Prostate gland (tissue), 2 donors: ENCODE measurements at regions not wholly inside any gene's neighbourhood (a gene's known extent, or its start where the extent isn't known, plus 50 kb on each side); places are given as distances from the start of the nearest gene placed in this dataset.

Source experiments
- DNase-seq: peaks from one replicate; pipeline ENCODE4 v3.0.0-alpha.2; 2019; ENCODE audit warnings: low spot score
- H3K27ac ChIP-seq, 2 donors: fragments of 200-600 bp; sonication (generic); 2 replicates each; pipeline ENCODE4 v1.5.1; 2017 to 2019
- H3K27me3 ChIP-seq: fragments of 200-600 bp; sonication (generic); replicated peaks from 2 replicates; pipeline ENCODE4 v1.5.1; 2019; ENCODE audit not compliant: insufficient read depth
- H3K36me3 ChIP-seq, 2 donors: fragments of 200-600 bp; sonication (generic); 1 replicate in 1 of 2; 2 replicates in 1 of 2; pipeline versions ENCODE4 v1.5.1 to v1.8.1; 2017 to 2019
- H3K4me1 ChIP-seq: fragments of 200-600 bp; sonication (generic); replicated peaks from 2 replicates; pipeline ENCODE4 v1.5.1; 2019
- H3K4me3 ChIP-seq, 2 donors: fragments of 200-600 bp; sonication (generic); 2 replicates each; pipeline ENCODE4 v1.5.1; 2017 to 2019
- H3K9me3 ChIP-seq: fragments of 200-600 bp; sonication (generic); 2 replicates; pipeline ENCODE4 v1.5.1; 2017
- POLR2A ChIP-seq: fragments of 450-650 bp; IDR thresholded peaks from one replicate; pipeline ENCODE4 v1.6.1; 2016; ENCODE audit warnings: antibody characterized with exemption, mild to moderate bottlenecking
- POLR2AphosphoS5 ChIP-seq: sonication (generic); formaldehyde crosslinking; IDR thresholded peaks from one replicate; pipeline ENCODE4 v1.6.1; 2017; ENCODE audit warnings: antibody characterized with exemption
- WGBS: methylation state at CpG from one replicate; pipeline ENCODE4 v1.1.5; 2018; 5-methylcytosine and 5-hydroxymethylcytosine counted together
- intact Hi-C: fragments of 100-400 bp; cut with DNase I; formaldehyde crosslinking; loops from one replicate; pipeline ENCODE4 v1.14.2; 2022
- TF ChIP-seq, protein P1 (sequence below), 4 experiments: fragments of 200-600 bp in 2 of 4; fragments of 450-650 bp in 2 of 4; sonication (generic) in 2 of 4; IDR thresholded peaks; 1 replicate in 3 of 4; 2 replicates in 1 of 4; pipeline ENCODE4 v1.5.1; 2016 to 2019; ENCODE audit warnings: antibody characterized with exemption in 4 of 4, mild to moderate bottlenecking in 2 of 4, moderate library complexity in 2 of 4

DNA sequence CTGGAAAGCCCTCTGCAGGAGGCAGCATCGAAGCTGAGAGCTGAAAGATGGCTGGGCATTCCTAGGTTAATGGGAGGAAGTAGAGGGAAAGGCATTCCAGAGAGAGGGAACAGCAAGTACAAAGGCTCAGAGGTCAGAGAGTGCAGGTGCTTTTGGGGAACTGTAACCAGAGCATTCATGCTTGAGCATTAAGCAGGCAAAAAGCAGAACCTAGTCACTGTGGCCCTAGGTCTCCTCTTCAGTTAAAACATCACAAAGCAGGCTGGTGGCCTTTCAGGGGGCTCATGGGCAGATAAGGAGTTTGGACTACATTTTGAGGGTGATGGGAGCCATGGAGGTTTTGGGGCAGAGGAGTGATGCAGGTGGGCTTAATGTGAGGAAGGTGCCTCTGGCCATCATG is 169.2 kb upstream of the MYL2 start:
- H3K36me3 ChIP-seq = no peaks in the 10 kb centered on the region
- TF ChIP-seq, protein P1, sequence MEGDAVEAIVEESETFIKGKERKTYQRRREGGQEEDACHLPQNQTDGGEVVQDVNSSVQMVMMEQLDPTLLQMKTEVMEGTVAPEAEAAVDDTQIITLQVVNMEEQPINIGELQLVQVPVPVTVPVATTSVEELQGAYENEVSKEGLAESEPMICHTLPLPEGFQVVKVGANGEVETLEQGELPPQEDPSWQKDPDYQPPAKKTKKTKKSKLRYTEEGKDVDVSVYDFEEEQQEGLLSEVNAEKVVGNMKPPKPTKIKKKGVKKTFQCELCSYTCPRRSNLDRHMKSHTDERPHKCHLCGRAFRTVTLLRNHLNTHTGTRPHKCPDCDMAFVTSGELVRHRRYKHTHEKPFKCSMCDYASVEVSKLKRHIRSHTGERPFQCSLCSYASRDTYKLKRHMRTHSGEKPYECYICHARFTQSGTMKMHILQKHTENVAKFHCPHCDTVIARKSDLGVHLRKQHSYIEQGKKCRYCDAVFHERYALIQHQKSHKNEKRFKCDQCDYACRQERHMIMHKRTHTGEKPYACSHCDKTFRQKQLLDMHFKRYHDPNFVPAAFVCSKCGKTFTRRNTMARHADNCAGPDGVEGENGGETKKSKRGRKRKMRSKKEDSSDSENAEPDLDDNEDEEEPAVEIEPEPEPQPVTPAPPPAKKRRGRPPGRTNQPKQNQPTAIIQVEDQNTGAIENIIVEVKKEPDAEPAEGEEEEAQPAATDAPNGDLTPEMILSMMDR (IDR thresholded peaks at IDR 0.05) = no peak
- TF ChIP-seq POLR2A = no peak
- TF ChIP-seq POLR2AphosphoS5 = no peak
- WGBS = 94% methylated on average over 1 of the region's 1 CpG
- H3K9me3 ChIP-seq = no peaks in the 10 kb centered on the region
- H3K4me3 ChIP-seq = no peak overlapping the region
- peak overlapping the region in 1 of 2 donors; percentile 81 for H3K27ac ChIP-seq
- no peaks in the 10 kb centered on the region for H3K27me3 ChIP-seq
- peaks cover 22% of the 10 kb centered on the region for H3K4me1 ChIP-seq
- intact Hi-C loops = no loop called here
- DNase-seq = no peak

DNA sequence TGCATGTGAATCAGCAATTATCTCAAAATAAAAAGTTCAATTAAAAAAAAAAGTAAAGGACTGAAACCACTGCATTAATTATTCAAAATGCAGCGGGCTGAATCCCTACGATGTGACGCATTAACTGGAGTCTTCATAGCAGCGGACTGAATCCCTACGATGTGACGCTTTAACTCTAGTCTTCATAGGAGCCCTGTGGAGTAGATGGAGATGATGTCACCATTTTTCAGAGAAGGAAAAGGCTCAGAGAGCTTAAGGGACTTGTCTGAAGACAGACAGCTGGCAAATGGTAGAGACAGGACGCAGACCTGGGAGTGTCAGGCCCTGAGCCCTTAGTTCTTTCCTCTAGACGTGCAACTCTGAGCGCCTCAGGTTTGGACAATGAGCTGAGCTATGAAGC is 168.0 kb upstream of the MYL2 start:
- no peaks in the 10 kb centered on the region for H3K36me3 ChIP-seq
- no peaks in the 10 kb centered on the region for H3K9me3 ChIP-seq
- no peak overlapping the region for H3K27ac ChIP-seq
- intact Hi-C loops = no loop called here
- H3K4me3 ChIP-seq = no peak overlapping the region
- peaks cover 21% of the 10 kb centered on the region for H3K4me1 ChIP-seq
- TF ChIP-seq POLR2AphosphoS5 = no peak
- no peak for TF ChIP-seq POLR2A
- no peaks in the 10 kb centered on the region for H3K27me3 ChIP-seq
- WGBS = 89% methylated on average over 9 of the region's 9 CpGs
- DNase-seq = no peak

DNA sequence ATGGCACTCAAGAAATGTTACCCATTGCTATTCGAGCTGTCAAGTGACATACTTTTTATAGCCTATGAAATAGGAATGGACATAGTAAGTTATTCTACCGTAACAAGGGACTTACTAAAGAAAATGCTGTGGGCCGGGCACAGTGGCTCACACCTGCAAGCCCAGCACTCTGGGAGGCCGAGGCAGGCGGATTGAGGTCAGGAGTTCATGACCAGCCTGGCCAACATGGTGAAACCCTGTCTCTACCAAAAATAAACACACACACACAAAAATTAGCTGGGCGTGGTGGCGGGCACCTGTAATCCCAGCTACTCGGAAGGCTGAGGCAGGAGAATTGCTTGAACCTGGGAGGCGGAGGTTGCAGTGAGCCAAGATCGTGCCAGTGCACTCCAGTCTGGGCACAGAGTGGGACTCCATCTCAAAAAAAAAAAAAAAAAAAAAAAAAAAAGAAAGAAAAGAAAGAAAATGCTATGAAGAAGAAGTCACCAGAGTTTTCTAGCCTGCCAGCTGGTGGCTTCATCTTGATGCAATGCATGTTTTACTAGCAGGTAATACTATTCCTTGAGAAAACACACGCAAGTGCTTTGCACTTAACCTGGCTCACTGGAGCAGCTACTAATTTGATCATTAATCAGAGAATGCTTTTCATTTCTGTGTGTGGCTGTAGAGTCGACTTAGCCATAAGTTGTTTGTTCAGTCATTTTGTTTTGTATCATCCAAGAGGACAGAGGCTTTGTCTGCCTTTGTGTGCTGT is 166.7 kb upstream of the MYL2 start:
- no peak for DNase-seq
- Histone ChIP-seq H3K27me3 (no peaks in the 10 kb centered on the region), H3K9me3 (no peaks in the 10 kb centered on the region), H3K4me1 (peaks cover 20% of the 10 kb centered on the region), H3K27ac (no peak overlapping the region), H3K4me3 (no peak overlapping the region), H3K36me3 (no peaks in the 10 kb centered on the region)
- WGBS = 84% methylated on average over 12 of the region's 12 CpGs
- TF ChIP-seq POLR2AphosphoS5 (no peak), POLR2A (no peak)
- TF ChIP-seq, protein P1 (IDR thresholded peaks at IDR 0.05) = no peak
- intact Hi-C loops = no loop called here

DNA sequence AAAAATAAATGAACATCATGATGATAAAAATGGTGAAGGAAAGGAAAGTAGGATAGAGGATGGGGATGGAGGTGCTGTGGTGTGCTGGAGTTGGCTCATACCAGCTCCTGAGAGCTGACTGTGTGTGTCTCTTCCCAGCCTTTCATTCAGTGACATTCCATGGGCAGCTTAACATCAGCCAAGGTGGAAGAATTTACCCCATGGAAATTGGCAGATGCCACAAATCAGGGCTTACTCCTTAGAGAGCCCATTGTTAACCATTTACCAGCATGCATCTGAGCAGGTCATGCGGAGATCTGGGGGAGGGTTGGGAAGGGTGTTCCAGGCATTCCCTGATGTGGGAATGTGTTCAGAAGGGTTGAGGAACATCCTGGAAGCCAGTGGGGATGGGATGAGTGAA is 164.7 kb upstream of the MYL2 start:
- H3K4me1 ChIP-seq = peaks cover 9% of the 10 kb centered on the region
- 100% methylated on average over 1 of the region's 1 CpG for WGBS
- no peaks in the 10 kb centered on the region for H3K9me3 ChIP-seq
- no peak overlapping the region for H3K27ac ChIP-seq
- DNase-seq = no peak
- no peaks in the 10 kb centered on the region for H3K36me3 ChIP-seq
- no peaks in the 10 kb centered on the region for H3K27me3 ChIP-seq
- no peak overlapping the region for H3K4me3 ChIP-seq
- TF ChIP-seq, protein P1 (IDR thresholded peaks at IDR 0.05) = no peak
- no peak for TF ChIP-seq POLR2A
- no peak for TF ChIP-seq POLR2AphosphoS5
- intact Hi-C loops = no loop called here

DNA sequence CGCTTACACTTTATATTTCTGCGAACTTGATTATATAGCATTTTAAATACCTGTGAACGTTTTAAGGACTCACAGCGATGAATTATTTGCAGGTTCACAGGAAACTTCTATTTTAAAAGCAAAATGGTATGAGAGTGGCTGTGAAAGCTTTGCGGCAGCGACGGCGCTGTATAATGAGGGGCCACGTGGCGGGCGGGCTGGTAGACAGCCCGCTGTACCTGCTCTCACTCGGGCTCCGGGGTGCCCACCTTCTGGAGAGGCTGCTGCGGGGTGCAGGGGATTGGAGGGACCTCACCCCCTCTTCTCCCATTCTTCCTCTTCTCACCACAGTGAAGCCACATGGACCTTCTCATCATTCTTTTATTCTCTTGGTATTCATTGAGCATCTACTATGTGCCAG is 164.2 kb upstream of the MYL2 start:
- H3K27ac ChIP-seq = no peak overlapping the region
- no peaks in the 10 kb centered on the region for H3K27me3 ChIP-seq
- H3K36me3 ChIP-seq = no peaks in the 10 kb centered on the region
- intact Hi-C loops = no loop called here
- no peaks in the 10 kb centered on the region for H3K9me3 ChIP-seq
- WGBS = 83% methylated on average over 15 of the region's 15 CpGs
- H3K4me1 ChIP-seq = peaks cover 9% of the 10 kb centered on the region
- no peak for DNase-seq
- no peak overlapping the region for H3K4me3 ChIP-seq
- TF ChIP-seq POLR2A = no peak
- TF ChIP-seq, protein P1 (IDR thresholded peaks at IDR 0.05) = no peak
